ENCODE measurements at regions not wholly inside any gene's neighbourhood (a gene's known extent, or its start where the extent isn't known, plus 50 kb on each side); places are given as distances from the start of the nearest gene placed in this dataset.

DNA sequence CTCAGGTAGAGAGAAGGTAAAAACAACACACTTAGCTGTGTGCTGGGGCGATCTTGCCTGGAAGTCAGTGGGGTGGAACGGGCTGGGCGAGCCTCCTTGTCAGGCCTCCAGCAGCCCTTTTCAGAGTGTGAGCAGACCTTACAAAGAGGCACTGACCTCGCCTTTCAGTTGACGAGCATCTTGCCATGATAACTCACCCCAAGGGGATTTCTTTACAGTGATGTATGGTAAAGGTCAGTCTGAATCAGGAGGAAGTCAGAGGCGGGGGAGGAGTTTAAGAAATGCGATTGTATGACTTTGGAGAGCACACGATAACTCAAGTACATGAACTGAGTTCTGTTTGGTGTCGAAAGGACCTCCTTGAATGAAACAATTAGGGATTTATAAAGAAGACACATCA lies 326.5 kb upstream of the PROX1 start:
- TF ChIP-seq GABPB1 (CRISPR knock-in tag; IDR thresholded peaks at IDR 0.05) (no peak), ESRRA (CRISPR knock-in tag; IDR thresholded peaks at IDR 0.05; ENCODE audit: borderline replicate concordance) (no peak), ZNF263 (CRISPR knock-in tag; IDR thresholded peaks at IDR 0.05; ENCODE audit: low read depth) (no peak)
- TF ChIP-seq, protein P1, sequence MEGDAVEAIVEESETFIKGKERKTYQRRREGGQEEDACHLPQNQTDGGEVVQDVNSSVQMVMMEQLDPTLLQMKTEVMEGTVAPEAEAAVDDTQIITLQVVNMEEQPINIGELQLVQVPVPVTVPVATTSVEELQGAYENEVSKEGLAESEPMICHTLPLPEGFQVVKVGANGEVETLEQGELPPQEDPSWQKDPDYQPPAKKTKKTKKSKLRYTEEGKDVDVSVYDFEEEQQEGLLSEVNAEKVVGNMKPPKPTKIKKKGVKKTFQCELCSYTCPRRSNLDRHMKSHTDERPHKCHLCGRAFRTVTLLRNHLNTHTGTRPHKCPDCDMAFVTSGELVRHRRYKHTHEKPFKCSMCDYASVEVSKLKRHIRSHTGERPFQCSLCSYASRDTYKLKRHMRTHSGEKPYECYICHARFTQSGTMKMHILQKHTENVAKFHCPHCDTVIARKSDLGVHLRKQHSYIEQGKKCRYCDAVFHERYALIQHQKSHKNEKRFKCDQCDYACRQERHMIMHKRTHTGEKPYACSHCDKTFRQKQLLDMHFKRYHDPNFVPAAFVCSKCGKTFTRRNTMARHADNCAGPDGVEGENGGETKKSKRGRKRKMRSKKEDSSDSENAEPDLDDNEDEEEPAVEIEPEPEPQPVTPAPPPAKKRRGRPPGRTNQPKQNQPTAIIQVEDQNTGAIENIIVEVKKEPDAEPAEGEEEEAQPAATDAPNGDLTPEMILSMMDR (IDR thresholded peaks at IDR 0.05), result no peak
